ENCODE measurements at regions not wholly inside any gene's neighbourhood (a gene's known extent, or its start where the extent isn't known, plus 50 kb on each side); places are given as distances from the start of the nearest gene placed in this dataset.

GRCh38 chr4:18954538-18954937 is 933.0 kb upstream of the LCORL start:
- TF ChIP-seq CTCF (IDR thresholded peaks at IDR 0.05) (no peak), POLR2A (IDR thresholded peaks at IDR 0.05) (no peak)

Measured in adrenal gland (tissue), 5 donors.